Transverse colon (tissue), 4 donors: ENCODE measurements at regions not wholly inside any gene's neighbourhood (a gene's known extent, or its start where the extent isn't known, plus 50 kb on each side); places are given as distances from the start of the nearest gene placed in this dataset.
"Not testable (repeated sequence)": the region's sequence is repeated elsewhere in the genome, so short reads cannot be mapped to it uniquely, and the experiment has no call there.

ENCODE experiments used
- DNase-seq: peaks from one replicate; pipeline ENCODE4 v3.0.0-alpha.2; 2019
- H3K27ac ChIP-seq, 4 donors: fragments of 200-600 bp; sonication (generic); 2 replicates each; pipeline ENCODE4 v1.5.1; 2016 to 2018; ENCODE audit warnings: inconsistent platforms in 4 of 4
- H3K27me3 ChIP-seq: fragments of 200-600 bp; sonication (generic); 2 replicates; pipeline ENCODE4 v1.5.1; 2017; ENCODE audit warnings: inconsistent platforms
- H3K36me3 ChIP-seq, 4 donors: fragments of 200-600 bp; sonication (generic); 2 replicates each; pipeline ENCODE4 v1.5.1; 2017 to 2019; ENCODE audit warnings: inconsistent platforms in 4 of 4
- H3K4me1 ChIP-seq, 4 donors: fragments of 200-600 bp; sonication (generic); 2 replicates each; pipeline ENCODE4 v1.5.1; 2017 to 2020; ENCODE audit warnings: inconsistent platforms in 4 of 4
- H3K4me3 ChIP-seq, 4 donors: fragments of 200-600 bp; sonication (generic); 1 replicate in 1 of 4; 2 replicates in 3 of 4; pipeline versions ENCODE4 v1.5.1 to v1.6.1; 2017 to 2019; ENCODE audit warnings: inconsistent platforms in 4 of 4
- H3K9me3 ChIP-seq, 2 donors: fragments of 200-600 bp; sonication (generic); 2 replicates each; pipeline ENCODE4 v1.5.1; 2017 to 2019; ENCODE audit warnings: inconsistent platforms in 2 of 2
- EP300 ChIP-seq: sonication (generic); formaldehyde crosslinking; IDR thresholded peaks from one replicate; pipeline ENCODE4 v1.6.1; 2017; ENCODE audit warnings: antibody characterized with exemption, low read depth
- POLR2A ChIP-seq: fragments of 450-650 bp; IDR thresholded peaks from one replicate; pipeline ENCODE4 v1.6.1; 2016; ENCODE audit warnings: antibody characterized with exemption, mild to moderate bottlenecking, moderate library complexity
- POLR2AphosphoS5 ChIP-seq, 3 donors: sonication (generic); formaldehyde crosslinking; IDR thresholded peaks; one replicate each; pipeline ENCODE4 v1.6.1; 2016; ENCODE audit warnings: antibody characterized with exemption in 3 of 3
- WGBS, 2 donors: methylation state at CpG; one replicate each; pipeline ENCODE4 v1.1.5; 2018; ENCODE audit warnings: low coverage in 1 of 2; 5-methylcytosine and 5-hydroxymethylcytosine counted together
- in situ Hi-C, 4 donors: fragments of 200-750 bp; cut with MboI; loops; one replicate each; pipeline versions ENCODE4 v1.15.0 to v1.15.1; 2017; ENCODE audit warnings: low sequenced_read_pairs in 3 of 4, low pct_ligation_motif_present in 1 of 4, low pct_unique_long_range_greater_than_20kb in 1 of 4
- intact Hi-C: fragments of 100-400 bp; cut with DNase I; formaldehyde crosslinking; loops from one replicate; pipeline ENCODE4 v1.15.1; 2023; ENCODE audit warnings: low total_unique reads
- TF ChIP-seq, protein P1 (sequence below), 5 experiments: fragments of 200-600 bp in 3 of 5; fragments of 450-650 bp in 2 of 5; sonication (generic) in 3 of 5; IDR thresholded peaks; 1 replicate in 2 of 5; 2 replicates in 3 of 5; pipeline ENCODE4 v1.5.1; 2016 to 2017; ENCODE audit warnings: antibody characterized with exemption in 5 of 5, inconsistent platforms in 3 of 5, mild to moderate bottlenecking in 2 of 5, moderate library complexity in 1 of 5

DNA sequence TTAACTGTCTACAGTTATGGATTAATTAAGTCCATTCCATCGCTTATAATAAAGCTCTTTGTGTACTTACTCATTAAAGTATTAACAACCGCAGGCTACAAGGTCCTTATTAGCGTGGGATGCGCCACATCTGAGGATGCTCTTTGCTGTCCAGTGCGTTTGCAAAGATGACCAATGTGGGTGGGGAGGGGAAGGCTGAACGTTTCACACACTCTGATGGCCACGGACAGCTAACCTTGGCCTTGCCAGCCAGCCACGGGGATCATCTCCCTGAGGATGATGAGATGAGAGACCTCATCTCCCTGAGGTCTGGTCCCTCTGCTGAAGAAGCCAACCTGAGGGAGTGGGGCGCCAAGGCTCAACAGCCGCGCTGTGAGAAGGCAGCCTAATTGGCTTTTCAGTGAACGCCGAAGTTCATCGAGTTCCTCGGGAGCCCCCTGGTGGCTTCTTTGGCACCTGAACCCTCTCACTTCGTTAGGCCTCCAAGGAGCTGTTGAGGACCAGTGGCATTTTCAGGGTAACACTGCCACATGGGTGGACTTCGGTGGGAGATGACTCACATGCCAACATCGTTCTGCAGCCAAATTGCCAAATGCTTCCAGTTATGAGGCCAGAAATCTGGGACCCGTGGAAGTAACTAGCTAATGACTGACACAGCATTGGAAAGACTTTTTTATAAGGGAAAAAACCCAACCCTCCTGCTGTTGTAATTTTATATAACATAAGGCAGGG is 69.3 kb upstream of the SEC11C start:
- H3K9me3 ChIP-seq, result no peaks in the 10 kb centered on the region
- DNase-seq, result peak; percentile 87
- H3K27ac ChIP-seq, result no peak overlapping the region
- 13 to 44% methylated on average over 7 to 12 of the region's 19 CpGs for WGBS, 2 donors
- H3K36me3 ChIP-seq, result no peaks in the 10 kb centered on the region
- no peaks in the 10 kb centered on the region for H3K27me3 ChIP-seq
- in situ Hi-C loops, result loop anchor here (25.0 kb wide), 3 partner anchors 533 to 683 kb away; no protein-coding TSS in a partner anchor
- peaks cover 0 to 3% (median 0%) of the 10 kb centered on the region in 4 donors for H3K4me1 ChIP-seq
- H3K4me3 ChIP-seq, result no peak overlapping the region
- intact Hi-C loops, result loop anchor here (2.0 to 10.0 kb wide), 3 partner anchors 290 to 546 kb away; no protein-coding TSS in a partner anchor
- TF ChIP-seq POLR2AphosphoS5 (IDR thresholded peaks at IDR 0.05) (no peak), POLR2A (no peak), EP300 (no peak)
- TF ChIP-seq, protein P1, sequence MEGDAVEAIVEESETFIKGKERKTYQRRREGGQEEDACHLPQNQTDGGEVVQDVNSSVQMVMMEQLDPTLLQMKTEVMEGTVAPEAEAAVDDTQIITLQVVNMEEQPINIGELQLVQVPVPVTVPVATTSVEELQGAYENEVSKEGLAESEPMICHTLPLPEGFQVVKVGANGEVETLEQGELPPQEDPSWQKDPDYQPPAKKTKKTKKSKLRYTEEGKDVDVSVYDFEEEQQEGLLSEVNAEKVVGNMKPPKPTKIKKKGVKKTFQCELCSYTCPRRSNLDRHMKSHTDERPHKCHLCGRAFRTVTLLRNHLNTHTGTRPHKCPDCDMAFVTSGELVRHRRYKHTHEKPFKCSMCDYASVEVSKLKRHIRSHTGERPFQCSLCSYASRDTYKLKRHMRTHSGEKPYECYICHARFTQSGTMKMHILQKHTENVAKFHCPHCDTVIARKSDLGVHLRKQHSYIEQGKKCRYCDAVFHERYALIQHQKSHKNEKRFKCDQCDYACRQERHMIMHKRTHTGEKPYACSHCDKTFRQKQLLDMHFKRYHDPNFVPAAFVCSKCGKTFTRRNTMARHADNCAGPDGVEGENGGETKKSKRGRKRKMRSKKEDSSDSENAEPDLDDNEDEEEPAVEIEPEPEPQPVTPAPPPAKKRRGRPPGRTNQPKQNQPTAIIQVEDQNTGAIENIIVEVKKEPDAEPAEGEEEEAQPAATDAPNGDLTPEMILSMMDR (IDR thresholded peaks at IDR 0.05), result peak; percentile 74 to 89 (median 84)

DNA sequence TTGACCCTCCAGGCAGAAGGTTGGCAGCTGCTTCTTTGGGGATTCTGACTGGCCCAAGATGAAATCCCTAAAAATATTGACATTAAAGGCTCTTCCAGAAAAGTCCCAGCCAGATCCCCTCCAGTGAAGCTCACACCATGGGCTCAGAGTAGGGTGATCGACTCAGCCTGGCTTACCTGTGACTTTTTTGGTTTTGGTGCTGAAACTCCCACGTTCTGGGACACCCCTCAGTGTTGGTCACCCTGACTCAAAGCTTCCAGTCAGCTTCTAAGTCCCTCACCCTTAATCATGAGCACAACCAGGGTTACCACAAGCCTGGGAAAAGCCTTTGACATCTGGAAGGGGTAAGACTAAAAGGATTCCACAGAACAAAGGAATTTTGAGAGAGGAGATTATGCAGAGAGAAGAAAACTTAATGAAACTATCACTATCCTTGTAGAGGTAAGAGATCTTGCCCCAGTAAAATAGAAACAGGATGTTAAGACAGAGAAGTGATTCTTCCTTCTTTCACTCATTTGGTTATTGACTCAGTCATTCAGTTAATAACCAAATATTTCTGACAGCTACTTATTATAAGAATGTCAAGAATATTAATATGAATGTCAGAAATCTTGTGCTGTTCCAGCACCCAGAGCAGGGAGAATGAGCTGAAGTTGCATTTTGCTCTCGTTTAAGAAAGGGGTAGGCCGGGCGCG is 66.8 kb upstream of the SEC11C start:
- in situ Hi-C loops, result loop anchor here (25.0 kb wide), 3 partner anchors 536 to 686 kb away; no protein-coding TSS in a partner anchor
- whole genome bisulfite sequencing, 2 donors, result 86 to 87% methylated on average over 6 of the region's 6 CpGs
- TF ChIP-seq POLR2A (no peak), EP300 (no peak), POLR2AphosphoS5 (IDR thresholded peaks at IDR 0.05) (no peak)
- TF ChIP-seq, protein P1 (IDR thresholded peaks at IDR 0.05), result no peak
- Histone ChIP-seq H3K9me3 (no peaks in the 10 kb centered on the region), H3K27me3 (no peaks in the 10 kb centered on the region), H3K36me3 (no peaks in the 10 kb centered on the region), H3K4me1 (peaks cover 0 to 3% (median 0%) of the 10 kb centered on the region in 4 donors), H3K4me3 (no peak overlapping the region), H3K27ac (no peak overlapping the region)
- intact Hi-C loops, result loop anchor here (10.0 kb wide), 1 partner anchor 548 kb away; no protein-coding TSS in a partner anchor
- no peak for DNase-seq

DNA sequence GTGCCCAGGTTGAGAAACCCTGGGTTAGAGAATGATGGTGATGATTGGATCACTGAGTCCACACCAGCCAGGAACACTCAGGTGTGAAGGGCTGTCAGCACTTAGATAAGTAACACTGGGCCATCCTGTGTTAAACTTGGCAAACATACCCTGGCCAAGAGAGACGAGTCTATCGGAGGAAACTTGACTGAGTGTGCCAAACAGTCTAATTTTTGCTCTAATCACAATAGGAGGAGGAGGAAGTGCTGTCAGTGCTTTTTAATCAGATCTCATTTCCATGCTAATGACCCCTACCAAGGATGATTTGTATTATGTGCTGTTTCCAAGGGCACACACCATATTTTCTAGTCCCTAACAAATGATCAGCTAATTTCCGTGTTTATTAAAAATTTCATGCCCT is 63.8 kb upstream of the SEC11C start:
- H3K27ac ChIP-seq, result no peak overlapping the region
- no peak overlapping the region for H3K4me3 ChIP-seq
- no peak for DNase-seq
- H3K9me3 ChIP-seq, result no peaks in the 10 kb centered on the region
- intact Hi-C loops, result loop anchor here (10.0 kb wide), 1 partner anchor 551 kb away; no protein-coding TSS in a partner anchor
- WGBS, 2 donors, result 80 to 100% methylated on average over 1 to 3 of the region's 3 CpGs
- in situ Hi-C loops, result no loop called here
- H3K36me3 ChIP-seq, result no peaks in the 10 kb centered on the region
- TF ChIP-seq POLR2AphosphoS5 (IDR thresholded peaks at IDR 0.05) (no peak), EP300 (no peak), POLR2A (no peak)
- TF ChIP-seq, protein P1 (IDR thresholded peaks at IDR 0.05), result no peak
- no peaks in the 10 kb centered on the region for H3K4me1 ChIP-seq
- H3K27me3 ChIP-seq, result no peaks in the 10 kb centered on the region

DNA sequence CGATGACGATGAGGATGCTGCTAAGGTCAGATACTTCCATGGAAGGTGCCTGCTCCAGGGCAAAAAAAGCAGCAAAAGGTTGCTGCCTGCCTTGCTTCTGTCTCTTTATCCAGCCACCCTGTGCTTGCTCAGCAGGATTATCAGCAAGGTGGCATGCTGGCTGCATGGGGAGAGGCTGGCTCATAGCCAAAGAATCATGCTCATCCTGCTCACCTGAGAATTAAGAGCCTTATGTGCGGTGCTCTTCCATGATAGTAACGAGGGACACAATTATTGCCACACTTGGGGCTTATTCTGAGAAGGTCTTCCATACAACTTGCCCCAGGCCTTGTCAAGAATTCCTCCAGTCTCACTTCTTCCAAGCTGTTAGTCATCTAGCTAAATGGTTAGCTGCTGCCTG is 60.4 kb upstream of the SEC11C start:
- Histone ChIP-seq H3K27me3 (peaks cover 14% of the 10 kb centered on the region), H3K4me3 (no peak overlapping the region), H3K36me3 (no peaks in the 10 kb centered on the region), H3K4me1 (no peaks in the 10 kb centered on the region), H3K9me3 (no peaks in the 10 kb centered on the region), H3K27ac (no peak overlapping the region)
- no peak for DNase-seq
- 90% methylated on average over 4 of the region's 4 CpGs; no CpG with 5 or more reads in 1 of the 2 donors for WGBS, 2 donors
- intact Hi-C loops (loop anchor here (10.0 kb wide), 1 partner anchor 554 kb away; no protein-coding TSS in a partner anchor), in situ Hi-C loops (no loop called here)
- TF ChIP-seq POLR2A, result no peak
- TF ChIP-seq EP300, result no peak
- TF ChIP-seq POLR2AphosphoS5 (IDR thresholded peaks at IDR 0.05), result no peak
- TF ChIP-seq, protein P1 (IDR thresholded peaks at IDR 0.05), result no peak

DNA sequence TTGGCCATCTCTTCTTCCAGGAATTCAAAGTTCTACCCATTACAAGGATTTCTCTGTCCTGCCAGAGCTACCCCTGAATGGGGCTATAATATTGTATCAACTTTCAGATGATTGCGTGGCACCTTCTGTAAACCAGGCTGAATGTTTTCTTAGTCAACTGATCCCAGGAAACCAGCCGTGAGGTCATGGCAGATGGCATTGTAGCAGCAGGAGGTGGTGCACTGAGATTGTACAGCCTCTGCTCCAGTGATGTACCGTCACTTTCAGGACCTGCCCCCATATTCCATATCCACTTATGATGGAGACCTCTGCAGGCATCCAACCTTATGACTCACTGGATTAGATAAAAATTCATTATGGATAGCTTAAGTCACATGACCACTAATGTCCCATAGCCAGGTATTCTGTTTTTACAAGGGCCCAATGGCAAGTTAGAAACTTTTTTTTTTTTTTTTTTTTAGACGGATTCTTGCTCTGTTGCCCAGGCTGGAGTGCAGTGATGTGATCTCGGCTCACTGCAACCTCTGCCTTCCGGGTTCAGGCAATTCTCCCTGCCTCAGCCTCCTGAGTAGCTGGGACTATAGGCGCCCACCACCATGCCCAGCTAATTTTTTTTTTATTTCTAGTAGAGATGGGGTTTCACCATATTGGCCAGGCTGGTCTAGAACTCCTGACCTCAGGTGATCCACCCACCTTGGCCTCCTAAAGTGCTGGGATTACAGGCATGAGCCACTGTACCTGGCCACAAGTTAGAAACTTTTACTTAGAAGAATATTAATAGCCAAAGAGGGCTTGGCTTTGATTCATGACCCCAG is 59.8 kb upstream of the SEC11C start:
- DNase-seq, H3K9me3 ChIP-seq, H3K36me3 ChIP-seq, H3K27ac ChIP-seq, in situ Hi-C loops, H3K4me1 ChIP-seq, H3K4me3 ChIP-seq: not testable (repeated sequence)
- H3K27me3 ChIP-seq, result peaks cover 14% of the 10 kb centered on the region
- intact Hi-C loops, result loop anchor here (10.0 kb wide), 1 partner anchor 555 kb away; no protein-coding TSS in a partner anchor
- WGBS, 2 donors, result 92% methylated on average over 7 of the region's 7 CpGs; no CpG with 5 or more reads in 1 of the 2 donors
